ENCODE measurements at regions not wholly inside any gene's neighbourhood (a gene's known extent, or its start where the extent isn't known, plus 50 kb on each side); places are given as distances from the start of the nearest gene placed in this dataset.

DNA sequence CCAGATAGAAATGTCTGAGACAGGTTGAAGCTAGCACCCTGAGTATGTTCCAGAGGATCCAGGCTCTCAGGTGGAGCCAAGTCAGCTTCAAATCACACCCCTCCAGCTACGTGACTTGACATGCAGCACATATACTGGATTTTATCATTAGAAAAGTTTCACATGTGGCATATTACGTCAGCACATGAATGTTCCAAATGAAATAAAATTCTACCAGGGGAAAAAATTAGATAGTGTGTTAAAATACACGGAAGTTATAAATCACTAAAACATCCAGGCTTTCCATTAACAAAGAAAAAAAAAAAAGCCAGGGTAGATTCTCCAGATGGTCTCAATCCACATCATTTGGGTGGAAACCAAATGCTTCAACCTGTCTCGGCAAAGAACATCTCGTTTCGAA, 251.6 kb downstream of the MPDZ start:
- Histone ChIP-seq H3K4me2 (ENCODE audit: low read length) (no peak overlapping the region), H2AFZ (ENCODE audit: low read depth, low read length) (no peak overlapping the region), H3K4me3 (ENCODE audit: low read length) (no peak overlapping the region), H3K79me2 (replicated peaks; ENCODE audit: insufficient read depth, low read length) (no peaks in the 10 kb centered on the region), H3K36me3 (ENCODE audit: insufficient read depth, low read length) (no peaks in the 10 kb centered on the region), H3F3A (ENCODE audit: insufficient read depth, low read length, poor library complexity, severe bottlenecking) (no peaks in the 10 kb centered on the region), H3K9ac (ENCODE audit: low read length) (no peak overlapping the region), H3K27ac (ENCODE audit: low read length) (no peak overlapping the region), H3K27me3 (ENCODE audit: insufficient read depth, low read depth, low read length) (no peaks in the 10 kb centered on the region), H3K9me3 (ENCODE audit: low read length) (no peaks in the 10 kb centered on the region), H4K20me1 (ENCODE audit: insufficient read depth) (no peaks in the 10 kb centered on the region), H3K9me2 (ENCODE audit: insufficient read depth, low read length) (no peaks in the 10 kb centered on the region)
- no peak for TF ChIP-seq EZH2 (IDR thresholded peaks at IDR 0.05; ENCODE audit: borderline replicate concordance, insufficient read depth, low read length, poor library complexity, severe bottlenecking)
- no peak for TF ChIP-seq POLR2AphosphoS5 (IDR thresholded peaks at IDR 0.05)
- no peak for TF ChIP-seq MXI1 (conservative IDR thresholded peaks at IDR 0.05; ENCODE audit: poor library complexity, severe bottlenecking)
- no peak for TF ChIP-seq TAF1 (IDR thresholded peaks at IDR 0.05; ENCODE audit: low read depth)
- no peak for TF ChIP-seq RAD21 (conservative IDR thresholded peaks at IDR 0.05)
- TF ChIP-seq SMC3 (conservative IDR thresholded peaks at IDR 0.05; ENCODE audit: poor library complexity) = no peak
- TF ChIP-seq, protein P1, sequence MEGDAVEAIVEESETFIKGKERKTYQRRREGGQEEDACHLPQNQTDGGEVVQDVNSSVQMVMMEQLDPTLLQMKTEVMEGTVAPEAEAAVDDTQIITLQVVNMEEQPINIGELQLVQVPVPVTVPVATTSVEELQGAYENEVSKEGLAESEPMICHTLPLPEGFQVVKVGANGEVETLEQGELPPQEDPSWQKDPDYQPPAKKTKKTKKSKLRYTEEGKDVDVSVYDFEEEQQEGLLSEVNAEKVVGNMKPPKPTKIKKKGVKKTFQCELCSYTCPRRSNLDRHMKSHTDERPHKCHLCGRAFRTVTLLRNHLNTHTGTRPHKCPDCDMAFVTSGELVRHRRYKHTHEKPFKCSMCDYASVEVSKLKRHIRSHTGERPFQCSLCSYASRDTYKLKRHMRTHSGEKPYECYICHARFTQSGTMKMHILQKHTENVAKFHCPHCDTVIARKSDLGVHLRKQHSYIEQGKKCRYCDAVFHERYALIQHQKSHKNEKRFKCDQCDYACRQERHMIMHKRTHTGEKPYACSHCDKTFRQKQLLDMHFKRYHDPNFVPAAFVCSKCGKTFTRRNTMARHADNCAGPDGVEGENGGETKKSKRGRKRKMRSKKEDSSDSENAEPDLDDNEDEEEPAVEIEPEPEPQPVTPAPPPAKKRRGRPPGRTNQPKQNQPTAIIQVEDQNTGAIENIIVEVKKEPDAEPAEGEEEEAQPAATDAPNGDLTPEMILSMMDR (IDR thresholded peaks at IDR 0.05; ENCODE audit: poor library complexity, severe bottlenecking) = no peak
- TF ChIP-seq, protein P2, sequence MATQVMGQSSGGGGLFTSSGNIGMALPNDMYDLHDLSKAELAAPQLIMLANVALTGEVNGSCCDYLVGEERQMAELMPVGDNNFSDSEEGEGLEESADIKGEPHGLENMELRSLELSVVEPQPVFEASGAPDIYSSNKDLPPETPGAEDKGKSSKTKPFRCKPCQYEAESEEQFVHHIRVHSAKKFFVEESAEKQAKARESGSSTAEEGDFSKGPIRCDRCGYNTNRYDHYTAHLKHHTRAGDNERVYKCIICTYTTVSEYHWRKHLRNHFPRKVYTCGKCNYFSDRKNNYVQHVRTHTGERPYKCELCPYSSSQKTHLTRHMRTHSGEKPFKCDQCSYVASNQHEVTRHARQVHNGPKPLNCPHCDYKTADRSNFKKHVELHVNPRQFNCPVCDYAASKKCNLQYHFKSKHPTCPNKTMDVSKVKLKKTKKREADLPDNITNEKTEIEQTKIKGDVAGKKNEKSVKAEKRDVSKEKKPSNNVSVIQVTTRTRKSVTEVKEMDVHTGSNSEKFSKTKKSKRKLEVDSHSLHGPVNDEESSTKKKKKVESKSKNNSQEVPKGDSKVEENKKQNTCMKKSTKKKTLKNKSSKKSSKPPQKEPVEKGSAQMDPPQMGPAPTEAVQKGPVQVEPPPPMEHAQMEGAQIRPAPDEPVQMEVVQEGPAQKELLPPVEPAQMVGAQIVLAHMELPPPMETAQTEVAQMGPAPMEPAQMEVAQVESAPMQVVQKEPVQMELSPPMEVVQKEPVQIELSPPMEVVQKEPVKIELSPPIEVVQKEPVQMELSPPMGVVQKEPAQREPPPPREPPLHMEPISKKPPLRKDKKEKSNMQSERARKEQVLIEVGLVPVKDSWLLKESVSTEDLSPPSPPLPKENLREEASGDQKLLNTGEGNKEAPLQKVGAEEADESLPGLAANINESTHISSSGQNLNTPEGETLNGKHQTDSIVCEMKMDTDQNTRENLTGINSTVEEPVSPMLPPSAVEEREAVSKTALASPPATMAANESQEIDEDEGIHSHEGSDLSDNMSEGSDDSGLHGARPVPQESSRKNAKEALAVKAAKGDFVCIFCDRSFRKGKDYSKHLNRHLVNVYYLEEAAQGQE (IDR thresholded peaks at IDR 0.05; ENCODE audit: borderline replicate concordance) = no peak
- TF ChIP-seq EP300 (conservative IDR thresholded peaks at IDR 0.05; ENCODE audit: poor library complexity, severe bottlenecking) = no peak

DNA sequence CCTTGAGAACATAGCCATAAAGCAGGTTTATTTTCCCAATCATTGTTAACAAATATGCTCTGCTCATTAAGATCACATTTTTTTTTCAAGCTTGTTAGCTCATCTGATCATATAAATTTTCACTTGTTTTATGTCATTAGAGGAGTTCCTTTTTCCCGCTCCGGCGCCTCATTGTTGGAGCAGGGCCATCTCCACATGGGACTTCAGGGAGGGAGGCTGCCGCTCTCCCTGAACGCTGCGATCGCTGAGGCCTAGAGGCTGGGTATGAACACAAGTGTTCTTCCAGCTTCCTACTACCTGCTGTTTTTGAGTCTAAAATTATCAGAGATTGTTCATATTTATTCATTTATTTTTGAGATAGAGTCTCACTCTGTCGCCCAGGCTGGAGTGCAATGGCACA, 246.9 kb downstream of the MPDZ start:
- H3F3A ChIP-seq (ENCODE audit: insufficient read depth, low read length, poor library complexity, severe bottlenecking) = no peaks in the 10 kb centered on the region
- no peak overlapping the region for H2AFZ ChIP-seq (ENCODE audit: low read depth, low read length)
- no peak overlapping the region for H3K4me2 ChIP-seq (ENCODE audit: low read length)
- H3K27ac ChIP-seq (ENCODE audit: low read length) = no peak overlapping the region
- no peak overlapping the region for H3K4me3 ChIP-seq (ENCODE audit: low read length)
- no peaks in the 10 kb centered on the region for H3K9me2 ChIP-seq (ENCODE audit: insufficient read depth, low read length)
- no peaks in the 10 kb centered on the region for H3K36me3 ChIP-seq (ENCODE audit: insufficient read depth, low read length)
- TF ChIP-seq EZH2 (IDR thresholded peaks at IDR 0.05; ENCODE audit: borderline replicate concordance, insufficient read depth, low read length, poor library complexity, severe bottlenecking) = no peak
- no peak for TF ChIP-seq SMC3 (conservative IDR thresholded peaks at IDR 0.05; ENCODE audit: poor library complexity)
- H3K9ac ChIP-seq (ENCODE audit: low read length) = no peak overlapping the region
- no peaks in the 10 kb centered on the region for H3K79me2 ChIP-seq (replicated peaks; ENCODE audit: insufficient read depth, low read length)
- no peaks in the 10 kb centered on the region for H3K9me3 ChIP-seq (ENCODE audit: low read length)
- no peaks in the 10 kb centered on the region for H3K27me3 ChIP-seq (ENCODE audit: insufficient read depth, low read depth, low read length)
- no peaks in the 10 kb centered on the region for H4K20me1 ChIP-seq (ENCODE audit: insufficient read depth)

All from neural cell (in vitro differentiated cells).